Fibroblast of pulmonary artery (primary cell): ENCODE measurements at regions not wholly inside any gene's neighbourhood (a gene's known extent, or its start where the extent isn't known, plus 50 kb on each side); places are given as distances from the start of the nearest gene placed in this dataset.

Source experiments
- DNase-seq: peaks from one replicate; pipeline ENCODE4 v3.0.0-alpha.2; 2010; ENCODE audit warnings: low read depth
- H3K4me3 ChIP-seq: replicated peaks from 2 replicates; pipeline ENCODE4 v1.5.1; 2011; ENCODE audit warnings: low read depth, mild to moderate bottlenecking, control low read depth, low read length, moderate library complexity
- CTCF ChIP-seq: IDR thresholded peaks from 2 replicates; pipeline ENCODE4 v1.5.1; 2011; ENCODE audit warnings: mild to moderate bottlenecking, control low read depth, low read length, inconsistent platforms; ENCODE audit errors: missing control alignments

GRCh38 chr2:185456517-185456916 lies 282.1 kb upstream of the FSIP2 start:
- no peak for TF ChIP-seq CTCF
- no peak overlapping the region for H3K4me3 ChIP-seq
- DNase-seq: peak; percentile 44

- TF ChIP-seq CTCF: no peak
- DNase-seq: no peak
- H3K4me3 ChIP-seq: no peak overlapping the region
Observed at GRCh38 chr2:185463481-185463880, 275.1 kb upstream of the FSIP2 start.

GRCh38 chr2:185466915-185467314 lies 271.7 kb upstream of the FSIP2 start:
- no peak overlapping the region for H3K4me3 ChIP-seq
- DNase-seq: no peak
- TF ChIP-seq CTCF: no peak

- DNase-seq: no peak
- no peak for TF ChIP-seq CTCF
- no peak overlapping the region for H3K4me3 ChIP-seq
Observed at GRCh38 chr2:185471441-185471840, 267.2 kb upstream of the FSIP2 start.

- H3K4me3 ChIP-seq: no peak overlapping the region
- no peak for DNase-seq
- no peak for TF ChIP-seq CTCF
Observed at GRCh38 chr2:185472574-185472973, 266.0 kb upstream of the FSIP2 start.

- TF ChIP-seq CTCF: no peak
- DNase-seq: no peak
- H3K4me3 ChIP-seq: no peak overlapping the region
Observed at GRCh38 chr2:185473838-185474237, 264.8 kb upstream of the FSIP2 start.

- TF ChIP-seq CTCF: no peak
- no peak overlapping the region for H3K4me3 ChIP-seq
- no peak for DNase-seq
Observed at GRCh38 chr2:185475914-185476313, 262.7 kb upstream of the FSIP2 start.
